ENCODE measurements at regions not wholly inside any gene's neighbourhood (a gene's known extent, or its start where the extent isn't known, plus 50 kb on each side); places are given as distances from the start of the nearest gene placed in this dataset.
A peak's percentile ranks its signal among the peaks of the same experiment; 100 is the strongest.
"Not testable (repeated sequence)": the region's sequence is repeated elsewhere in the genome, so short reads cannot be mapped to it uniquely, and the experiment has no call there.

DNA sequence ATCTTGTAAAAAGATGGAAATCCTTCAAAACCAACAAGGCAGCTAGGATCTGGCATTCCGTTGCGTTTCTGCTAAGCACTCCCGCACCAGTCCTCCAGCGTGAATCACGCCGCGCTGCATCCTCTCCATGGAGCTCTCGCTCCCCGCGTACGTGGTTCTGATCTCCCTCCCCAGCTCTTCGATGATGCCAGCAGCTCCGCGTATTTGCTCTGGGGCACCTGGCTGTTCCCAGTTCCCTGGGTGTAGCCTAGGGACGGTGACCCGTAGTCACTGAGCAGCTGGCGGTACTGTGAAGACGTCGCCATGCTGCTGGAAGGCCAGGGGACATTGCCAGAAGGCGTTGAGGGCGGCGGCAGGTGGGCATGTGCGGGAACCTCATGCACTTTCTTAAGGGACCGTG, 407.5 kb downstream of the RNF144A start:
- DNase-seq: no peak

DNA sequence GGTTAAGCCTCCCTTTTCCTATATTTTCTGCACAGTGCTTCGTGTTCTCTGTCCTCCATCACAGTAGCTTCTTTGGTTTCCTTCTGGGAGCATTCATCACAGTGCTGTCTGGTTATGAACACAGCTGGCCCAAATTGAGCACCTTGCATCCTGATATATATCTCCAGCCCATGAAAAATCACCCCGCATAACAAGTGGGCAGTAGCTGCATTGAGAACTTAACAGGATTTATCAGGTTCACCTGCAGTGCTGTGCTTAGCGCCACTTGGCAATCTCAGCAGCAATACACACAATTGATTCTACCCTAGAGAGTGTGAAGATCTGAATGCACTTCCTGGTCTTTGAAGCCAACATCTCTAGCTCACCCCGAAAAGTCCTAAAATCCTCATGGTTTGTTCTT, 408.0 kb downstream of the RNF144A start:
- DNase-seq: no peak

DNA sequence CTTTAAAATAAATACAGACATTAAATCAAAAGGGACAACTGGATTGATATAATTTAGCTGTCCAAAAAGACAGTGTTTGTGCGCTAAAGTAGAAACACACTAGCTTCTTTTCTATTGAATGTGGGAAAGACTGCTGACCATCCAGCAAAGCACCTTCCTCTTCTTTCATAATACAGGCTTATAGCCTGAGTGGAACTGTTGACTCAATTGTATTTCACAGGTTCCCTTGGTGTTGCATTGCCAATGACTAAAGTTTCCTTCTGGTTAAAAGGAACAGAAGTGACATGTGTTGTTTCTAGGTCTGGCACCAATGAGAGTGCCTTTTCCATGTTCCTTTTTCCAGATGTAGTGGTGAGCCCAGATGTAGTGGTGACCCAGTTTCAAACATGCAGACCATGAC, 412.3 kb downstream of the RNF144A start:
- DNase-seq: no peak

DNA sequence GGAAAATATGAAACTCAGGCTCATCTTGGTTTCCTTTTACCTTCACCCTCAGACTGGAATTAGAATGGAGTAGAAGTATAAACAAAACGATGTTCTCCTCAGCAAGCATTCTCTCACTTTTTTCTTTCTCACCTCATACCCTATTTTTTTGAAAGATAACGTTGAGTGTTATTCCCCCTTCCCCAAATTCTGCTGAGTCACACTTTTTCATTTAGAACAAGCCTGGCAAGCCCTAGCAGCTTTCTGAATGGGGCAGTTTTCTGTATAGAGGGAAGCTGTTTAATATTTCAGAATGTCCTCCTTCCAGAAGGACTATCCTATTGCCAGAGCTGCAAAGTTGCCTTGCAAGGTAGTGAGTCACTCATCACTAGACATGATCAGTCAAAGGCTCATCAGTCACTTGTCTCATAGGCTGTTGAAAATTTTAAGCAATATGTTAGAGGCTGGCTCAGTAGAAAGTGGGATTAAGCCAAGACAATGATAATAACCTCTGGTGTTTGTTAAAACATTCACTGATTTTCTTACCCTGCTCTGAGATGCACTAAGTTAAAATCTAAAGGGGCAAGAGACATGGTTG, 416.1 kb downstream of the RNF144A start:
- no peak for DNase-seq

DNA sequence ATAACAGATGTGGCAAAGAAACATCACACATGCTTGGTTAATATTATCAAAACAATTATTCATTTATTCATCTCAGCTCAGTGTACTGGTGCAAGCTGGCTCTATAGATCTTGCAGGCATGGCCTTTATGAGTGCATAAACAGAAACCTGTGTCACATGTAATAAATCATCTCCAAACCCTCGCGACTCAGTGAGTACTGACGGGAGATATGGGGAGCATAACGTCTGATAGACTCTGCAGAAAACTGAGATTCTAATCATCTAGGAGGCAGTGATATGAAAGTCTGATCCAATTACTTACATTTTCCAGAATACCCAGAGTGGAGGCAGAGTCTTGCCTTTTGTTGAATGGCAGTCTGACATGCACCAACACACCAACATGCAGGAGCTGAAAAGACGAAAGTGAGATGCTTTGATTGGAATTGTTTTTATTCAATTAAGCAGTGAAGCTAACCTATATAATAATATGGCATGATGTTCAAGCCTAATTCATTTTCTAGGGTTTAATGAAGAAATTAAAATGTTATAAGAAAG, 416.8 kb downstream of the RNF144A start:
- DNase-seq: no peak

DNA sequence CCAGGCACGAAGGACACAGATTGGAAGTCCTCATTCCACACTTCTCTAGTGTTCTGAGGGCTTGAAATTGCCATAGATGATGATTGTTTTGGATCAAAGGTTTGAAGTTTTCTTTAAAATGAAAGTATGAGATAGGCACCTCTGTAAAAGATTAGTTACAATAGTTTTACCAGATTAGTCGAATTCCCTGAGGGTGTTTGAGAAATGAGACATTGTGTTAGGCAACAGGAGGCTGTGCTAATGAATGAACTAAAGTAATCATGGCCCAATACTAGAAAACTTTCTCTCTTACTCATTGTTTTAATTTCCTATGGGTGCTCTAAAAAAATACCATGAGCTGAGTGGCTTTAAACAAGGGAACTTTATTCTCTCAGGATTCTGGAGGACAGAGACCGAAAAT, 421.7 kb downstream of the RNF144A start:
- DNase-seq: no peak

DNA sequence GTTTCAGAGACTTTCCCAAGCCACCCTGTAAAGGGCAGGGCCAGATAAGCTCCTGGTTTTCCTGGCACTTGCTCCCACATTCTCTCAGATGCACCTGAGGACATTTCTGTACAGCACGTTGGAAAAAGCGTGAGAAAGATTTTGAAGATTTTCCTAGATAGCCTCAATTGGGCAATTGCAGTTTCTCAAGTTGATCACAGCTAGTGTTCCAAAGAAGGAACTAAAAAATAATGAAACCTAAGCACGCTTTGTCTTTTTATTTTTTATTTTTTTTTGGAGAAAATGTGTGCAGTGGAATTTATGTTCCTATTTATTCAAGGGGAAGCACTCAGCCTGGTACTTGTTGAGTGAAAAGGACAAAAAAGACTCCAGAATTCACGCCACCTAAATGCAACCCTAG, 429.1 kb downstream of the RNF144A start:
- no peak for DNase-seq

DNA sequence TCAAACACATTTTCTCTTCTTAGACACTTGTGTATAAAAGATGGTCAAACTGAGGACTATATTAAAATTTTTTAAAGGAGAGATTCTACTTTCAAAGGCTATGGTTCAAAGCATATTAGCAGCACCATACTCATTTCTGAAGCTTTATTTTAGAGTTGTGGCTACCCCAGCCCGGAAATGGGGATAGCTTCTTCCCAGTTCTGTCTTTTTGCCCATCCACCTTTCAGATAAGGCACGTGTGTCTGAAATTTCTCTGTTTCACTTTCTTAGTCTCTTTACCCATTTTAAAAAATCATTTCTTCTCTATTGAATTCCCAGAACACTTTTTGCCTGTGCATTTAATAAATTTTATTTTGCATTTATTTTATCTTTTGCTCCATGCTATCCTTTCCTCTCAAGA, 431.5 kb downstream of the RNF144A start:
- DNase-seq: no peak

DNA sequence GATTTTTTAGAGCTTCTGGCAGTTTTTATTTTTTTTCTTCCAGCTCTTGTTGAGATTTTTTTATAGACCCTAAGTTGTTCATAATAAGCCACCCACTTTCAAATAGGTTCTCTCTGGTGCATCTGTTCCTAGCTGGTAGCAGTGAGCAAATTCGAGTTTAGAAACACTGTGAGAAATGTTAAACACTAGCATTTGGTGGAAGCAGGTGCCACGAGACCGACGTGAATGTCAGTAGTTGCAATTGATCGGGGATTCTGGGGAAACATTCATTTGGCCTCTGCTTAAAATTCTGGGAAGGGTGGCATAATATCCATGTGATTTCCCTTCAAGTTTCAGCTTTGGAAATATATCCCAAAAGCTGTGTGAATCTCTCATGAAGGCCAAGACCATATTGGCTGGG, 435.0 kb downstream of the RNF144A start:
- no peak for DNase-seq

DNA sequence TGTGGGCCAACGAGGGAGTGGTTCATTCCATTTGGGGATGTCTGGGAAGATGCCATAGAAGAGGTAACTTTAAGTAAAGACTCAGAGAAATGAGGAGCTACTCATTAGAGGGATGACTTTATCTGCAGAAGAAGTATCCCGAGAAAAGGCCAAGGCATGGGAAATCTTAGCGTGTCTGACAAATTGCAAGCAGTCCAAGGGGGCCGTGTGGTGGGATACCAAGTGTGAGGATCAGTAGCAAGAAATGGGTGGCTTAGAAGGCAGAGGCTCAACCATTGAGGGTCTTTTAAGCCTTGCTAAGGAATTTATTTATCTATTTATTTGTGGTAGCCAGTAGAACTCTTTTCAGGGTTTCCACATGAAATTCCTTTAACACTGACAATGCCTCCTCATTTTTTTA, 436.4 kb downstream of the RNF144A start:
- no peak for DNase-seq

DNA sequence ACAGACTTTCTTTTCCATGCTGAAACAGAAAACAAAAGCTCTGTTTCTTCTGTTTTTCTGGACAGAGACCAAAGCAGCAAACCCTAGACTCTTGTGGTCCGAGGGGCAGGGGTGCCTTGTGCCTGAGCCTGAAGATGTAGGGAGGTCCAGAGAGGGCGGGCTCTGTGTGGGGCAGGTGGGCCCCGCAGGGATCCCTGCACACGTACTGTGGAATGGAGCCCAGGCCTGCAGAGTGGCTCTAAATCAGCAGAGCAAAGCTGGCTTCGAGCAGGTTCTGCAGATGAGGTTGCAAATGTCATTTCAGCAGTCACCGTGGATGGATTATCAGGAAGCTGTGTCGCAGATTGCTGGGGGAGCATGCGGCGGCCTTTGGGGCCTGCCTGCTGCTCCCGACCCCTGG, 438.6 kb downstream of the RNF144A start:
- DNase-seq: no peak

DNA sequence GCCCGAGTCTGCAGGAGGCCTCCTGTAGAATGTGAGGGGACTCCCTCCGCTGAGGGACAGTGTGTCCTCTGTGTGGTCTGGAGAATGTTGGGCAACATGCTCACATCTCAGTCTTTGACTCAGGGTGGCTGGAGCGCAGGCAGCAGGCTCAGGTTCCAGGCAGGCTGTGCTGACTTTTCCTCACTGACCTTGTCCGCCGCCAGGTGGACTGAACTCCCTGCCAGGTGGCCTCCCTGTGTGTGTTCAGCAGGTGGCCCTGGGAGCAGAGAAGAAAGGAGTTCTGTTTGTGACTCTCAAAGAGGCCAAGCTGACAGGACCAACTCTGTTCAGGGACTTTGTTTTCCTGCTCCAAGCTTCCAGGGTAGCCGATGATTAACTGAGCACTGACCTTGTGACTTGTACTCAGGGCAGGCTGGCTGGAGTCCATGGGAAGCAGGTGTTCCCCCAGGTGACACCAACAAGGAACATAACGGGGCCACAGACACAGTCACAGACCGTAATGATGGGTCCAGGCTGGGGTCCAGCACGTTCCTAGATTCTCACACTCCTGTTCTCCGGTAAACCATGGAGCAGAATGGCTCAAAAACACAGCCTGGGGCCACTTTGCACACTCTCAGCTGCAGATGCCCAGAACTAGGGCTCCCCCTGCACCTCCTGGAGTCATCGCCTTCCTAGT, 439.8 kb downstream of the RNF144A start:
- no peak for DNase-seq

DNA sequence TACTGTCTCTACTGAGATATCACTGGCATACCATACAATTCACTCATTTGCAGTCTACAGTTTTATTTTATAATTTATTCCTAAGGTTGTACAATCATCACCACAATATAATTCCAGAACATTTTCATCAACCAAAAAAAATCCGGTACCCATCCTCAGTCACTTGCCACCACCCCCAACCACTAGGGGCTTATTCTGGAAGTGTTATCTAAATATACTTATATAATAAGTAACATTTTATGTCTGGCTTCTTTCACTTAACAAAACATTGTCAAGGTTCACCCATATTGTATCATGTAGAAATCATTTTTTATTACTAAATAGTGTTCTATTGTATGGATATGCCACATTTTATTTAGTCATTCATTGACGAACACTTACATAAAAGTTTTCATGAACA, 440.8 kb downstream of the RNF144A start:
- no peak for DNase-seq

DNA sequence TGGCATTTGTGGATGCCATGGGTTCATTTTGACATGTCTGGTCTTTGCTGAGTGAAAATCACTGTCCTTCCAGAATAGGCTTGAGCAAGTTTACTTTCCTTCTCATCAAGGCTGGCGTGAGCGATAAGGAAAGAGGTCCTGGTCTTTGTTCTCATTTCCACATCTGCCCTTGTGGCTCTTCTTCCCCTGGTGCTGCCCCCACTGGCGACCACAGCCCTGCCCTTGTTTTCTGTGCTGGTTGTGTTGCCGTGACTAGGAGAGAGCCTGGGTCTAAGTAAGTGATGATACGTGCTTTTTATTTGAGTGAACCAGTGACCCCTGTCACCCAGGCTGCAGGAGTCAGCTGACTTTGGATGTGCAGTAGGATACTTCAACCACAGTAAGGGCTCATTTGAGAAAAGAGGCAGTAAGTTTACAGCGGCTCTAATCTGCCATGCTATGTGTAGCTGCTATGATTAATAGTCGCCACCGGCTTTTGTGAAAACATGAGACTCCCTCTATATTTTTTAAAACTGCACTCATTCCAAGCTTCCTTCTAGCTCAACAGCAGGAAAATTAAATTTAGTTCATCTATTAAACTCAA, 441.7 kb downstream of the RNF144A start:
- peak; percentile 6 for DNase-seq

DNA sequence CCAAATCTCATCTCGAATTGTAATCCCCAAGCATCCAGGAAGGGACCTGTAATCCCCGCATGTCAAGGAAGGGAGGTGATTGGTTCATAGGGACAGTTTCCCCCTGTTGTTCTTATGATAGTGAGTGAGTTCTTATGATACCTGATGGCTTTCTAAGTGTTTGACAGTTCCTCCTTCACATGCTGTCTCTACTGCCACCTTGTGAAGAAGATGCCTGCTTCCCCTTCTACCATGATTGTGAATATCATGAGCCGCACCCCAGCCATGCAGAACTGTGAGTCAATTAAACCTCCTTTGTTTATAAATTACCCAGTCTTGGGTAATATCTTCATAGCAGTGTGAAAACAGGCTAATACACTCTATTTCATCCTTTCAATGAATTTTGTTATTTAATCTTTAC, 446.7 kb downstream of the RNF144A start:
- no peak for DNase-seq

DNA sequence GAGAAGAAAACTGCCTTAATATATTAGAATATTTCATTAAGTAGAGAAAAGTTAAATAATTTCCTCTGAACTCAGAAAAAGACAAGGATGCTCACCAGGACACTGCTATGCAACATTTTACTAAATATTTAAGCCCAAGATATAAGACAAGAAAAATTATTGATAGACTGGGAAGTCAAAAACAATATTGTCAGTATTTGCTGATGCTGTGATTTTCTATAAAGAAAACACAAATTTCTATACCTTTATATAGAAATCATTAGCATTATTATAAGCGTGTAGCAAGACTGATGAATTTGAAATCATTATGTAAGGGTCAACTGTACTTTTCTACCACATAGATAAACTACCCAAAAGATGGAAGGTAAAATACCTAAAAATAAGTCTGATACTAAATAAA, 451.0 kb downstream of the RNF144A start:
- no peak for DNase-seq

DNA sequence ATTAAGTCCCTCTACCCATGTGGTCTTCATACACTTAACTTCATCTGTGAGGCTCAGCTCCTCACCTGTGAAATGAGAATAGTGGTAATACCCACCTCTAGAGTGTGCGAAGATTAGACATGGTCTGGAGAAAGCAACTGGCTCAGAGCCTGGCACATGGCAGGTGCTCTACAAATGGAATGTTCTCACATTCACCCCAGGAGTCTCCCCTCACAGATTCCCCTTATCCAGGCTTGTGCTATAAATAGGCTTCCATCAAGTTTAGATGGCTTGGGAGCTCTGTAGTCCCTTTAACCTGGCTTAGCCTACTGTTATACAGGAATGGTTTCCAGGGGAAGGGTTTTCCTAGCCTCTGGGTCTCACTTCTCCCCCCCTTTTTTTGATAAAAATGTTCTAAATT, 455.9 kb downstream of the RNF144A start:
- DNase-seq: no peak

DNA sequence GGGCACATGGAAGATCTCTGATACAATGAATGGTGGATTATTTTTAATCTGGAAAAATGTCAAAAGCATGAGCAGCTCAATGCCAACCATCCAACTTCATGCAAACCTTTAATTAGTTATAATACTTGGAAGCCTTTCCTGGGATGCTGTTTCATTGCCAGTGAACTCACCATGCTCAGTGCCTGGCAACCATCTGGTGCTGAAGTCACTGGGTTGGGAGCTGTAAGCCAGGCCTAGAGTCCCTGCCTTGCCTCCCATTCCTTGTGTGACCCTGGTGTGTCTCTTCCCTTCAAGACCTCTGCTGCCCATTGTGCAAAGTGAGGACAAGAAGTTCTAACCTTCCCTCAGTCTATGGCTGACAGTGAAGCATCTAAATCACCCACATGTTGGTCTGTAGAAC, 458.7 kb downstream of the RNF144A start:
- DNase-seq: no peak

DNA sequence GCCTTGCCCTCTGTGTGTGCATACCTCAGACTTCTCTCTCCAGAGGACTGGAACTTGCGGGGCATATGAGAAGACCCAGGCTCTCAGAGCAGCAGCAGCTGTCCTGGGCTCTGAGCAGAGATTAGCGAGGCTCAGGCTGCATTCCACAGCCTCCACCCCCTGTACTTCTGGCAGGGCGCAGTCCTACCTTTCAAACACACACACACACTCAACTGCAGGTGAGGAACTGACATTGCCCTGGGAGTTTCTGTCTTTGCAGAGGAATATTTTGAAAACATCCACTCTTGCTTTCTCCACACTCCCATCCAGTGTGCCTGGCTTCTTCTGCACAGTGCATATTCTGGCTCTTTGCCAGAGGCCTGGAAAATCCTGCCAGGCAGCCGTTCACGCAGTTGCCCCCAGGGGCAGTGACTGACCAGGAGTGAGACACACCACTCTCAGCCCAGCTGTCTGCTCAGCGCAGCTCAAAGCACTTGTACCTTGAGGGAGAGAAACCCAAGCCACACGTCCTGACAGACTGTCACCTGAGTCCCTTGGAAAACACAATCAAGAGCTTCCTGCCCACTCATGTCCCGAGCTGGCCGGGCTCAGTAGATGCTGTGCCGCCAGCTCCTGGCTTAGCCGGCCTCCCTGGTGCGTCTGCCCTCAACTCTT, 460.8 kb downstream of the RNF144A start:
- DNase-seq: no peak

DNA sequence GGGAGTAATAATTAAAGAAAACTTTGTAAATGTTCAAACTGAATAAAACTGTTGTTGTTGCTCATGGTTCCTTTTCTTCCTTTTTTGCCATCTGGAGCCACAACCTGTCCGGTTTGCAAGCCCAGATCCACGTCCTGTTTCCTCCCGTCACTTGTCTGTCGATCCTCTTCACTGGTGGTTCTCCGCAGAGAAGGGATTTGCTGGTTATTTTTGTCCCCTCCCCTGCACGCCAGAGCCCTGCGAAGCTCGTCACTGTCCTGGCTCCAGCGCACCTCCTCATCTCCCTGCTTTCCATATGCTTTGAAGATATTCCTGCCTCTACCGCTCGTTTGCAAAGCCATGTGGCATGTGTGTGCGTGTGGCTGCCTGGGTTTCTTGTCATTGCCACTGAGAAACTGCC, 461.4 kb downstream of the RNF144A start:
- no peak for DNase-seq

DNA sequence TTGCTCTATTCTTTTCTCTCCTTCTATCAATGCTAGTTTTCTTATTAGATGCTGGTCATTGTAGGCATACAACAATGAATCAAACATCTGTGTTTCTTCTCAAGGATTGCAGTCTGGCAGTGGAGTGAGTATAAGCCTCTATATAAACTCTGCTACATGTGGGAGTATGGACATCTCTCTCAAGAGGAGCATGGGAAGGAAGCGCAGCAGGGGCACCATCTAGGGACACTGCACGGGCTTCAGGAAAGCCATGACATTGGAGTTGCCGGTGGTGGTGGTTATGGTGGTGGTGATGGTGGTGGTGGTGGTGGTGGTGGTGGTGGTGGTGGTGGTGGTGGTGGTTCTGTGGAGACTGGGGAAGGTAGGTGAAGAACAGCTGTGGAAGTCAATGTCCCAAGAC, 462.6 kb downstream of the RNF144A start:
- DNase-seq: no peak

DNA sequence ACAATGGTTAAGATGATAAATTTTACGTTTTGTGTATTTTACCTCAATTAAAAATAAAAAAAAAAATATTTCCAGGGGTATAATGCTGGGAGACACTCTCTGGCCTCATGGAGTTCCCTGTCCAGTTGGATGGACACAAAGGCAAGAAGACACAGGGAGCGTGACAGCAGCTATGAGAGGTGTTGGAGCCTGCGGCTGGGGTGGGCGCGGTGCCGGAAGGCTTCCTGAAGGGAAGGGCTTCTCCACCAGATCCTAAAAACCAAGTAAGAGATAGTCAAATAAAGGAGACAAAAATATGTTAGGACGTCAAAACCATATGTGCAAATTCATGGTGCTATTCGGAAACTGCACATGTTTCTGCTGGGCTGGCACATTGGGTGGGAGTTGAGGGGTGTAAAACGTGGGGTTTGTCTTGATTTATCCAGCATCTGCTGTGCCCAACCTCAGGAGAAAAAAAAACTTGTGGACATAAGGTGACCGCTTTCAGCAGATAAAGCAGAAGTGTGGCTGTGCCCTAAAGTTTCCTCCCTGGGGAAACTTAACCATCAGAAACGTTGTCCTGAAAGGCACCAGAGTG, 467.6 kb downstream of the RNF144A start:
- DNase-seq: no peak

DNA sequence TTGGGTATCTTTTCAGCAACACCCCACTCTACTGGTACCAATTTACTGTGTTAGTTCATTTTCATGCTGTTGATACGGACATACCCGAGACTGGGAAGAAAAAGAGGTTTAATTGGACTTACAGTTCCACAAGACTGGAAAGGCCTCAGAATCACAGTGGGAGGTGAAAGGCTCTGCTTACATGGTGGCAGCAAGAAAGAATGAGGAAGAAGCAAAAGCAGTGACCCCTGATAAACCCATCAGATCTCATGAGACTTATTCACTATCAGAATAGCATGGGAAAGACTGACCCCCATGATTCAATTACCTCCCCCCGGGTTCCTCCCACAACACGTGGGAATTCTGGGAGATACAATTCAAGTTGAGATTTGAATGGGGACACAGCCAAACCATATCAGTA, 473.1 kb downstream of the RNF144A start:
- DNase-seq: not testable (repeated sequence)
